Loucy (cell line): ENCODE measurements at regions not wholly inside any gene's neighbourhood (a gene's known extent, or its start where the extent isn't known, plus 50 kb on each side); places are given as distances from the start of the nearest gene placed in this dataset.

Experiments
- H2AFZ ChIP-seq: fragments of 200-600 bp; sonication (generic); 2 replicates; pipeline ENCODE4 v1.6.0; 2016; ENCODE audit warnings: antibody characterized with exemption, mild to moderate bottlenecking, low read length, moderate library complexity
- H3F3A ChIP-seq: fragments of 200-600 bp; 2 replicates; pipeline ENCODE4 v1.6.0; 2016; ENCODE audit warnings: antibody characterized with exemption, low read depth, mild to moderate bottlenecking
- H3K27me3 ChIP-seq: fragments of 200-600 bp; sonication (generic); 2 replicates; pipeline ENCODE4 v1.6.1; 2014; ENCODE audit warnings: low read length, mild to moderate bottlenecking; ENCODE audit not compliant: insufficient read depth, poor library complexity, severe bottlenecking
- H3K36me3 ChIP-seq: fragments of 200-600 bp; sonication (generic); 2 replicates; pipeline ENCODE4 v1.6.1; 2016; ENCODE audit warnings: low read length; ENCODE audit not compliant: insufficient read depth
- H3K4me1 ChIP-seq: fragments of 200-600 bp; sonication (generic); 2 replicates; pipeline ENCODE4 v1.5.1; 2014; ENCODE audit warnings: low read length, mild to moderate bottlenecking; ENCODE audit not compliant: insufficient read depth, poor library complexity, severe bottlenecking
- H3K4me2 ChIP-seq: fragments of 200-600 bp; sonication (generic); 2 replicates; pipeline ENCODE4 v1.6.0; 2014; ENCODE audit warnings: antibody characterized with exemption, low read length, low read depth, mild to moderate bottlenecking; ENCODE audit not compliant: poor library complexity, severe bottlenecking
- H3K4me3 ChIP-seq: fragments of 200-600 bp; sonication (generic); 2 replicates; pipeline ENCODE4 v1.5.1; 2014; ENCODE audit warnings: low read length, mild to moderate bottlenecking, mixed read lengths; ENCODE audit not compliant: poor library complexity, severe bottlenecking
- H3K79me2 ChIP-seq: fragments of 200-600 bp; sonication (generic); 2 replicates; pipeline ENCODE4 v1.6.1; 2014; ENCODE audit warnings: low read length; ENCODE audit not compliant: insufficient read depth
- H3K9ac ChIP-seq: fragments of 200-600 bp; sonication (generic); 2 replicates; pipeline ENCODE4 v1.6.0; 2014; ENCODE audit warnings: mild to moderate bottlenecking, low read depth, low read length, moderate library complexity; ENCODE audit not compliant: poor library complexity, severe bottlenecking
- H3K9me2 ChIP-seq: fragments of 200-600 bp; sonication (generic); replicated peaks from 2 replicates; pipeline ENCODE4 v1.6.1; 2016; ENCODE audit warnings: low read depth, low read length, mixed read lengths
- H3K9me3 ChIP-seq: fragments of 200-600 bp; sonication (generic); 2 replicates; pipeline ENCODE4 v1.6.1; 2014; ENCODE audit warnings: mild to moderate bottlenecking, antibody characterized with exemption, low read length, low read depth; ENCODE audit not compliant: insufficient read depth
- H4K20me1 ChIP-seq: fragments of 200-600 bp; sonication (generic); 2 replicates; pipeline ENCODE4 v1.6.0; 2014; ENCODE audit warnings: antibody characterized with exemption, low read length, mild to moderate bottlenecking; ENCODE audit not compliant: insufficient read depth, poor library complexity, severe bottlenecking
- EZH2phosphoT487 ChIP-seq: fragments of 200-600 bp; IDR thresholded peaks from 2 replicates; pipeline ENCODE4 v1.6.1; 2018; ENCODE audit warnings: antibody characterized with exemption, mild to moderate bottlenecking, moderate library complexity, borderline replicate concordance
- TF ChIP-seq, protein P1 (sequence below): fragments of 200-600 bp; sonication (generic); conservative IDR thresholded peaks from 2 replicates; pipeline ENCODE4 v1.5.1; 2014; ENCODE audit warnings: mild to moderate bottlenecking, antibody characterized with exemption, low read length

DNA sequence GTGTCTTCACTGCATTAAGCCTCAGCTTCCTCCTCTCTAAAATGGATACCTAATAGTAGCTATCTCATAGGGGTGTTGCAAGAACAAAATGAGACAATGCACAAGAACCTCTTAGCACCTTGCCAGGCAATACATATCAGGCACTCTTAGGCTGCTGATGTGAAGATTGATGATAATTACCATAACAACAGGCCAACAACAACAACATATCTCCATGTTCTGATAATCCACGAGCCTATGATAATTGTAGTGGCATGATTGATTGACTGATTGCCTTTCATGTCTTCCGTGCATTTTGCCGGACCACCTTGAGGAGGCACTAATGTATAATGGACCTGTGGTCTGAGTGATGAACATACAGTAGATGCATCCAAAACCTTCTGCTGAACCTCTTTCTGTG, 50.7 kb upstream of the WSCD2 start:
- no peaks in the 10 kb centered on the region for H3K4me1 ChIP-seq
- no peak overlapping the region for H3K4me2 ChIP-seq
- no peaks in the 10 kb centered on the region for H3K27me3 ChIP-seq
- no peaks in the 10 kb centered on the region for H3K9me2 ChIP-seq
- no peak overlapping the region for H3K4me3 ChIP-seq
- no peak overlapping the region for H3K9ac ChIP-seq
- H3K79me2 ChIP-seq: no peaks in the 10 kb centered on the region
- no peaks in the 10 kb centered on the region for H3K9me3 ChIP-seq
- H2AFZ ChIP-seq: no peak overlapping the region
- H3F3A ChIP-seq: no peaks in the 10 kb centered on the region
- no peaks in the 10 kb centered on the region for H3K36me3 ChIP-seq
- H4K20me1 ChIP-seq: no peaks in the 10 kb centered on the region
- TF ChIP-seq, protein P1, sequence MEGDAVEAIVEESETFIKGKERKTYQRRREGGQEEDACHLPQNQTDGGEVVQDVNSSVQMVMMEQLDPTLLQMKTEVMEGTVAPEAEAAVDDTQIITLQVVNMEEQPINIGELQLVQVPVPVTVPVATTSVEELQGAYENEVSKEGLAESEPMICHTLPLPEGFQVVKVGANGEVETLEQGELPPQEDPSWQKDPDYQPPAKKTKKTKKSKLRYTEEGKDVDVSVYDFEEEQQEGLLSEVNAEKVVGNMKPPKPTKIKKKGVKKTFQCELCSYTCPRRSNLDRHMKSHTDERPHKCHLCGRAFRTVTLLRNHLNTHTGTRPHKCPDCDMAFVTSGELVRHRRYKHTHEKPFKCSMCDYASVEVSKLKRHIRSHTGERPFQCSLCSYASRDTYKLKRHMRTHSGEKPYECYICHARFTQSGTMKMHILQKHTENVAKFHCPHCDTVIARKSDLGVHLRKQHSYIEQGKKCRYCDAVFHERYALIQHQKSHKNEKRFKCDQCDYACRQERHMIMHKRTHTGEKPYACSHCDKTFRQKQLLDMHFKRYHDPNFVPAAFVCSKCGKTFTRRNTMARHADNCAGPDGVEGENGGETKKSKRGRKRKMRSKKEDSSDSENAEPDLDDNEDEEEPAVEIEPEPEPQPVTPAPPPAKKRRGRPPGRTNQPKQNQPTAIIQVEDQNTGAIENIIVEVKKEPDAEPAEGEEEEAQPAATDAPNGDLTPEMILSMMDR: no peak
- TF ChIP-seq EZH2phosphoT487: no peak
